Cardiac muscle cell (in vitro differentiated cells and primary cell): ENCODE measurements at regions not wholly inside any gene's neighbourhood (a gene's known extent, or its start where the extent isn't known, plus 50 kb on each side); places are given as distances from the start of the nearest gene placed in this dataset.
A peak's percentile ranks its signal among the peaks of the same experiment; 100 is the strongest.

Source experiments
- DNase-seq, 2 donors: peaks; one replicate each; pipeline versions ENCODE4 v3.0.0 to v3.0.0-alpha.2; 2010 to 2017; ENCODE audit warnings: low read depth in 1 of 2, low spot score in 1 of 2
- H3K27ac ChIP-seq: fragments of 200-600 bp; sonication (generic); 2 replicates; pipeline ENCODE4 v1.5.1; 2016
- H3K27me3 ChIP-seq: fragments of 200-600 bp; sonication (generic); 2 replicates; pipeline ENCODE4 v1.6.0; 2016; ENCODE audit warnings: control low read depth
- H3K36me3 ChIP-seq: fragments of 200-600 bp; sonication (generic); 2 replicates; pipeline ENCODE4 v1.5.1; 2016; ENCODE audit warnings: control low read depth
- H3K4me1 ChIP-seq: fragments of 200-600 bp; sonication (generic); 2 replicates; pipeline ENCODE4 v1.8.1; 2017; ENCODE audit warnings: low read depth, mild to moderate bottlenecking, mixed run types
- H3K4me3 ChIP-seq: fragments of 200-600 bp; sonication (generic); 2 replicates; pipeline ENCODE4 v1.5.1; 2016; ENCODE audit warnings: mild to moderate bottlenecking
- H3K9me3 ChIP-seq: fragments of 200-600 bp; sonication (generic); 2 replicates; pipeline ENCODE4 v1.5.1; 2017; ENCODE audit warnings: low read depth, mild to moderate bottlenecking, control low read depth
- CTCF ChIP-seq: IDR thresholded peaks from 2 replicates; pipeline ENCODE4 v1.5.1; 2012; ENCODE audit warnings: low read depth, mild to moderate bottlenecking, low read length

GRCh38 chr19:28130066-28130511 is 1082.9 kb downstream of the UQCRFS1 start:
- Histone ChIP-seq H3K4me3 (no peak overlapping the region), H3K9me3 (no peaks in the 10 kb centered on the region), H3K27me3 (peaks cover under 1% of the 10 kb centered on the region), H3K36me3 (no peaks in the 10 kb centered on the region), H3K4me1 (peaks cover 68% of the 10 kb centered on the region), H3K27ac (peak overlapping the region; percentile 85)
- DNase-seq: peak in 1 of 2 donors; percentile 75
- TF ChIP-seq CTCF: no peak

DNA sequence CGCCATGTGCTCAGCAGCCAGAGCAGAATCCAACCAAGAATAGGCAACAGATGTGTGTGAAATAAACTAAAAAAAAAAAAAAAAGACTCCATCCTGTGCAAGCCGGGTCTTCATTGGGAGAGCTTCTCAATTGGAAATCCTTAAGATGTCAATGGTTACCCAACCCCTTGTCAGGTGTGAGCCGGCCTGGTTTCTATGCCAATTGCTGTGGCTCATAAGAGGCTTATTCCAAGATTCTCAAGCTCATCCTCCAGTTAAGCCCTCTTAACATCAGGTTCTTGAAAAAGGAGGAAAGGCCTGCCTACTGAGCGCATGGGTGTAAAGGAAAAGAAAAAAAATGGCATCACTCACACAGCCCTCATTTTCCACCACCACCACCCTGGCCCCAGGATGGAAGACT is 1084.6 kb downstream of the UQCRFS1 start:
- no peak for TF ChIP-seq CTCF
- no peaks in the 10 kb centered on the region for H3K9me3 ChIP-seq
- H3K27me3 ChIP-seq: peaks cover 18% of the 10 kb centered on the region
- H3K4me3 ChIP-seq: no peak overlapping the region
- no peaks in the 10 kb centered on the region for H3K36me3 ChIP-seq
- H3K4me1 ChIP-seq: peaks cover 60% of the 10 kb centered on the region
- H3K27ac ChIP-seq: no peak overlapping the region
- DNase-seq: no peak

- Histone ChIP-seq H3K27me3 (peaks cover 32% of the 10 kb centered on the region), H3K9me3 (no peaks in the 10 kb centered on the region), H3K27ac (no peak overlapping the region), H3K4me3 (no peak overlapping the region), H3K36me3 (no peaks in the 10 kb centered on the region), H3K4me1 (peaks cover 49% of the 10 kb centered on the region)
- no peak for TF ChIP-seq CTCF
- DNase-seq: no peak
Observed at GRCh38 chr19:28126135-28126898, 1086.6 kb downstream of the UQCRFS1 start.

DNA sequence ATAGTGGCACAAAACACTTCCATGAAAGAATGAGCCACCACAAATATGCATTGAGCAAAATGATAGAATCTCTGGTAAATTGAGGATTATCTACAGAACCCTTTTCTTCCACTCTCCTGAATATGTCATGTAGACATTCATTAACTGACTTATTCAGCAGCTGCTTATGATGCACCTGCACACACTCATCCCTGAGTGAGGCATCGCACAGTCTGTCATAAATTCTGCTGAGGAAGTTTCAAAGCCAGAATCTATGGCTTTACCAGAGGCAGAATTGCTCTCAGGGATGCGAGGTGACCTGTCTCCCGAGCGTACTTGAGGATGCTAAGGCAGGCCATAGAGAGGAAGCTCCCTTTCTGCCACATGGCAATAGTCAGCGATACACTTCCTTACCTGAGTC is 1090.2 kb downstream of the UQCRFS1 start:
- peaks cover 57% of the 10 kb centered on the region for H3K27me3 ChIP-seq
- no peak overlapping the region for H3K4me3 ChIP-seq
- TF ChIP-seq CTCF: no peak
- H3K27ac ChIP-seq: no peak overlapping the region
- DNase-seq: no peak
- no peaks in the 10 kb centered on the region for H3K9me3 ChIP-seq
- H3K4me1 ChIP-seq: peaks cover 17% of the 10 kb centered on the region
- no peaks in the 10 kb centered on the region for H3K36me3 ChIP-seq

- no peaks in the 10 kb centered on the region for H3K36me3 ChIP-seq
- TF ChIP-seq CTCF: no peak
- no peaks in the 10 kb centered on the region for H3K9me3 ChIP-seq
- DNase-seq: no peak
- H3K27me3 ChIP-seq: peaks cover 51% of the 10 kb centered on the region
- no peak overlapping the region for H3K27ac ChIP-seq
- no peak overlapping the region for H3K4me3 ChIP-seq
- no peaks in the 10 kb centered on the region for H3K4me1 ChIP-seq
Observed at GRCh38 chr19:28118235-28118634, 1094.7 kb downstream of the UQCRFS1 start.
